ENCODE measurements at regions not wholly inside any gene's neighbourhood (a gene's known extent, or its start where the extent isn't known, plus 50 kb on each side); places are given as distances from the start of the nearest gene placed in this dataset.
"Not testable (repeated sequence)": the region's sequence is repeated elsewhere in the genome, so short reads cannot be mapped to it uniquely, and the experiment has no call there.

GRCh38 chr7:115178835-115179234 is 256.9 kb downstream of the MDFIC start:
- no peak for DNase-seq (ENCODE audit: low read depth in 1 of 2, low spot score in 1 of 2)
- Histone ChIP-seq H3K27me3 (ENCODE audit: insufficient read depth, poor library complexity, severe bottlenecking) (no peaks in the 10 kb centered on the region), H3K4me3 (replicated peaks; ENCODE audit: insufficient read depth, low read length) (no peak overlapping the region), H3K27ac (replicated peaks) (no peak overlapping the region)
- TF ChIP-seq SPI1 (IDR thresholded peaks at IDR 0.05; ENCODE audit: borderline replicate concordance, low read depth) = no peak
- TF ChIP-seq GABPA (IDR thresholded peaks at IDR 0.05; ENCODE audit: low read depth) = no peak
- no peak for TF ChIP-seq CTCF (IDR thresholded peaks at IDR 0.05; ENCODE audit: insufficient read depth, low read length)
- no peak for TF ChIP-seq REST (IDR thresholded peaks at IDR 0.05; ENCODE audit: insufficient replicate concordance, low read depth)

GRCh38 chr7:115177823-115178222 is 255.9 kb downstream of the MDFIC start:
- no peak for TF ChIP-seq CTCF (IDR thresholded peaks at IDR 0.05; ENCODE audit: insufficient read depth, low read length)
- no peak for TF ChIP-seq GABPA (IDR thresholded peaks at IDR 0.05; ENCODE audit: low read depth)
- no peak for TF ChIP-seq SPI1 (IDR thresholded peaks at IDR 0.05; ENCODE audit: borderline replicate concordance, low read depth)
- no peak for TF ChIP-seq POLR2AphosphoS5 (IDR thresholded peaks at IDR 0.05; ENCODE audit: low read depth)
- no peak for TF ChIP-seq REST (IDR thresholded peaks at IDR 0.05; ENCODE audit: insufficient replicate concordance, low read depth)
- Histone ChIP-seq H3K27me3 (ENCODE audit: insufficient read depth, poor library complexity, severe bottlenecking) (no peaks in the 10 kb centered on the region), H3K27ac (replicated peaks) (no peak overlapping the region), H3K4me3 (replicated peaks; ENCODE audit: insufficient read depth, low read length) (no peak overlapping the region)
- no peak for DNase-seq (ENCODE audit: low read depth in 1 of 2, low spot score in 1 of 2)

GRCh38 chr7:115177103-115177502 is 255.2 kb downstream of the MDFIC start:
- no peak for DNase-seq (ENCODE audit: low read depth in 1 of 2, low spot score in 1 of 2)
- Histone ChIP-seq H3K27me3 (ENCODE audit: insufficient read depth, poor library complexity, severe bottlenecking) (no peaks in the 10 kb centered on the region), H3K27ac (replicated peaks) (no peak overlapping the region), H3K4me3 (replicated peaks; ENCODE audit: insufficient read depth, low read length) (no peak overlapping the region)
- no peak for TF ChIP-seq POLR2AphosphoS5 (IDR thresholded peaks at IDR 0.05; ENCODE audit: low read depth)
- TF ChIP-seq CTCF (IDR thresholded peaks at IDR 0.05; ENCODE audit: insufficient read depth, low read length) = no peak
- TF ChIP-seq REST (IDR thresholded peaks at IDR 0.05; ENCODE audit: insufficient replicate concordance, low read depth) = no peak
- TF ChIP-seq GABPA (IDR thresholded peaks at IDR 0.05; ENCODE audit: low read depth) = no peak
- no peak for TF ChIP-seq SPI1 (IDR thresholded peaks at IDR 0.05; ENCODE audit: borderline replicate concordance, low read depth)

- H3K27ac ChIP-seq (replicated peaks); H3K4me3 ChIP-seq (replicated peaks; ENCODE audit: insufficient read depth, low read length); H3K27me3 ChIP-seq (ENCODE audit: insufficient read depth, poor library complexity, severe bottlenecking); DNase-seq (ENCODE audit: low read depth in 1 of 2, low spot score in 1 of 2): not testable (repeated sequence)
These were observed 250.5 kb downstream of the MDFIC start for GRCh38 chr7:115172397-115172796.

All from HL-60 (cell line).